HFFc6 (cell line): ENCODE measurements at regions not wholly inside any gene's neighbourhood (a gene's known extent, or its start where the extent isn't known, plus 50 kb on each side); places are given as distances from the start of the nearest gene placed in this dataset.

Experiments used
- DNase-seq: peaks from one replicate; pipeline ENCODE4 v3.0.0-alpha.2; 2018
- H3K27ac Mint-ChIP-seq: 2 replicates; pipeline ENCODE4 v1.8.0; 2020; ENCODE audit warnings: mild to moderate bottlenecking, mixed read lengths
- H3K27me3 Mint-ChIP-seq: 2 replicates; pipeline ENCODE4 v1.8.0; 2021; ENCODE audit warnings: mild to moderate bottlenecking, moderate library complexity, mixed read lengths; ENCODE audit not compliant: insufficient read depth
- H3K36me3 Mint-ChIP-seq: 2 replicates; pipeline ENCODE4 v1.8.0; 2021; ENCODE audit warnings: low read depth, mixed read lengths
- H3K4me1 Mint-ChIP-seq: 2 replicates; pipeline ENCODE4 v1.8.0; 2020; ENCODE audit warnings: low read depth, mixed read lengths
- H3K4me3 Mint-ChIP-seq: 2 replicates; pipeline ENCODE4 v1.8.0; 2020; ENCODE audit warnings: mild to moderate bottlenecking, moderate library complexity, mixed read lengths
- H3K9me3 Mint-ChIP-seq: 2 replicates; pipeline ENCODE4 v1.8.0; 2020; ENCODE audit warnings: mild to moderate bottlenecking, mixed read lengths
- CTCF ChIP-seq: fragments of 200-600 bp; sonication (generic); IDR thresholded peaks from 2 replicates; pipeline ENCODE4 v1.5.0; 2021; ENCODE audit warnings: antibody characterized with exemption, mild to moderate bottlenecking

DNA sequence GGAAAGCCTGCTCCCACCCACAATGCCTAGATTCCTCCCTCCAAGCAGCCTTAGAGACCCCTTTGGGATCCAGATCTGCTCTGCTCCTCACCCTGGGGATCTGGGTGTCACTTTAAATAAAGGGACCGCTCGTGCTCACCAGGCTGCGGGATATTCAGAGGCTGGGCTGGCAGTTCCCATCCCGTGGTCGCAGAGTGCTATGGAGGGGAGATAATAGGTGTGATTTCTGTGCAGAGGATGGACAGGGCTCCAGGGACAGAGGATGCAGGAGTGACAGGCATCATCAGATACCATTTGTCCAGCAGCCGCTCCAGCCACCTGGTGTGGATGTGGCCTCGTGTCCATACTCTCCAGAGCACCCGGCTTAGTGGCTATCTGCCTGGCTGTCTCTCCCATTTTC, 415.9 kb upstream of the SULF2 start:
- no peak for TF ChIP-seq CTCF
- no peak overlapping the region for H3K4me3 Mint-ChIP-seq
- peaks cover 24% of the 10 kb centered on the region; the same call in 1 of the 2 replicates for H3K9me3 Mint-ChIP-seq
- no peak for DNase-seq
- no peaks in the 10 kb centered on the region for H3K4me1 Mint-ChIP-seq
- H3K27me3 Mint-ChIP-seq, result peaks cover 8% of the 10 kb centered on the region
- H3K27ac Mint-ChIP-seq, result no peak overlapping the region
- H3K36me3 Mint-ChIP-seq, result no peaks in the 10 kb centered on the region

DNA sequence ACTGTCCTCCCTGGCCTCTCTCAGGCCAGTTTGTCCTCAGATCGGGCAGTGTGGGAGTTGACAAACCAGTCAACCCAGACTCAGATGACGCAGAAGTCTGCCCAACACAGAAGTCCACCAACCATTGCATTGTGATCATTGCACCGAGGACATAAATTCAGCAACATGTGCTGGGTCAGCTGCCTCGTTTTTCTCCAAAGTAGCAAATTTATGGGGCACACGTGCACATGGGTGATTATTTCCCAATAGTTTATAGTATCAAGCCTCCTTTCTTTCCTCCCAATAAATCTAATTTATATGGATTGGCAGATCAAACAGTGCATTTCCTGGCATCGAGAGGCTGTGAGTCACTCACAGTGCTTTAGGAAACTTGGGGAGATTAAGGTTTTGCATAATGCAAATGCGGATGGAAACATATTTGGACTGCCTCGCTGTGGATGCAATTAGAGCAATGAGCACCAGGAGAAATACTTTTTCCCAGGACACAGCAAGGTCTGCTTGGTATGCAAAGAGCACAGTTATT, 413.7 kb upstream of the SULF2 start:
- H3K9me3 Mint-ChIP-seq, result peaks cover 46% of the 10 kb centered on the region
- no peak for TF ChIP-seq CTCF
- DNase-seq, result no peak
- no peaks in the 10 kb centered on the region for H3K4me1 Mint-ChIP-seq
- H3K36me3 Mint-ChIP-seq, result no peaks in the 10 kb centered on the region
- no peak overlapping the region for H3K4me3 Mint-ChIP-seq
- H3K27me3 Mint-ChIP-seq, result peaks cover 10% of the 10 kb centered on the region
- no peak overlapping the region for H3K27ac Mint-ChIP-seq

DNA sequence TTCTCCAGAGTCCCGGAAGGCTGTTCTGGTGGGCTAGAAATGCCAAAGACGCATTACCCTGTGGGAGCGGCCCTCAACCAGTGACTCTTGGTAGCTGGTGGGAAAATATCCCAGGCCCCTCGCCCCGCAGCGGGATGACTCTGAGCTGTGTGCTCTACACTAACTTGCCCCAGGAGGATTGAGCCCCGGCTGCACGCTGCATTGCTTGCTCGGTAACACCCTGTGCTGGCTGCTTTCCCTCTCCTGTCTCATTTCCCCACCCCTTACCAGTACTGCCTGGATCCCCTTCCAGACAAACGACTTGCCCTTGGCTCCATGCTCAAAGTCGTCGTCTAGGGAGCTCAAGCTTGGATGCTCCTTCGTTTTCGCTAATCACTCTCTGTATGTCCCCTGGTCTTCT, 411.8 kb upstream of the SULF2 start:
- peaks cover 56% of the 10 kb centered on the region for H3K9me3 Mint-ChIP-seq
- TF ChIP-seq CTCF, result no peak
- no peak overlapping the region for H3K27ac Mint-ChIP-seq
- H3K4me3 Mint-ChIP-seq, result no peak overlapping the region
- no peaks in the 10 kb centered on the region for H3K36me3 Mint-ChIP-seq
- DNase-seq, result no peak
- no peaks in the 10 kb centered on the region for H3K4me1 Mint-ChIP-seq
- H3K27me3 Mint-ChIP-seq, result peaks cover 11% of the 10 kb centered on the region

GRCh38 chr20:48196486-48196885, 411.2 kb upstream of the SULF2 start:
- no peak overlapping the region for H3K27ac Mint-ChIP-seq
- H3K9me3 Mint-ChIP-seq, result peaks cover 56% of the 10 kb centered on the region
- H3K4me3 Mint-ChIP-seq, result no peak overlapping the region
- no peak for DNase-seq
- TF ChIP-seq CTCF, result no peak
- no peaks in the 10 kb centered on the region for H3K36me3 Mint-ChIP-seq
- peaks cover 11% of the 10 kb centered on the region for H3K27me3 Mint-ChIP-seq
- H3K4me1 Mint-ChIP-seq, result no peaks in the 10 kb centered on the region

DNA sequence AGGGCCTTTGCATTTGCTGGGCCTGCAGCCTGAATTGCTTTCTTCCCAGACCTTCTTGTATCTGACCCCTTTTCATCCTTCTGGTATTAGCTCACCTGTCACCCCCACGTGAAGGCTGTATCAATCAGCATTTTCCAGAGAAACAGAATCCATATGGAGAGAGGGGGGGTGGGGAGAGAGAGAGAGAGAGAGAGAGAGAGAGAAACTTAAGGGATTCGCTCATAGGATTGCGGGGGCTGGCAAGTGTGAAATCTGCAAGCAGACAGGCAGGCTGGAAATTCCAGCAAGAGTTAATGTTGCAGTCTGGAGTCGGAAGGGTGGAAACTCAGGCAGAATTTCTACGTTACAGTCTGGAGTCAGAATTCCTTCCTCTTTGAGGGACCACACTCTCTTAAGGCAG, 410.7 kb upstream of the SULF2 start:
- DNase-seq, result no peak
- H3K4me3 Mint-ChIP-seq, result no peak overlapping the region
- H3K36me3 Mint-ChIP-seq, result no peaks in the 10 kb centered on the region
- no peak overlapping the region for H3K27ac Mint-ChIP-seq
- peaks cover 11% of the 10 kb centered on the region for H3K27me3 Mint-ChIP-seq
- peaks cover 54% of the 10 kb centered on the region for H3K9me3 Mint-ChIP-seq
- no peaks in the 10 kb centered on the region for H3K4me1 Mint-ChIP-seq
- no peak for TF ChIP-seq CTCF
